GM12872 (cell line): ENCODE measurements at regions not wholly inside any gene's neighbourhood (a gene's known extent, or its start where the extent isn't known, plus 50 kb on each side); places are given as distances from the start of the nearest gene placed in this dataset.

Experiments
- TF ChIP-seq, protein P1 (sequence below): IDR thresholded peaks from 3 replicates; pipeline ENCODE4 v1.5.1; 2011; ENCODE audit warnings: low read depth, mild to moderate bottlenecking, low read length, moderate library complexity; ENCODE audit not compliant: insufficient read depth

DNA sequence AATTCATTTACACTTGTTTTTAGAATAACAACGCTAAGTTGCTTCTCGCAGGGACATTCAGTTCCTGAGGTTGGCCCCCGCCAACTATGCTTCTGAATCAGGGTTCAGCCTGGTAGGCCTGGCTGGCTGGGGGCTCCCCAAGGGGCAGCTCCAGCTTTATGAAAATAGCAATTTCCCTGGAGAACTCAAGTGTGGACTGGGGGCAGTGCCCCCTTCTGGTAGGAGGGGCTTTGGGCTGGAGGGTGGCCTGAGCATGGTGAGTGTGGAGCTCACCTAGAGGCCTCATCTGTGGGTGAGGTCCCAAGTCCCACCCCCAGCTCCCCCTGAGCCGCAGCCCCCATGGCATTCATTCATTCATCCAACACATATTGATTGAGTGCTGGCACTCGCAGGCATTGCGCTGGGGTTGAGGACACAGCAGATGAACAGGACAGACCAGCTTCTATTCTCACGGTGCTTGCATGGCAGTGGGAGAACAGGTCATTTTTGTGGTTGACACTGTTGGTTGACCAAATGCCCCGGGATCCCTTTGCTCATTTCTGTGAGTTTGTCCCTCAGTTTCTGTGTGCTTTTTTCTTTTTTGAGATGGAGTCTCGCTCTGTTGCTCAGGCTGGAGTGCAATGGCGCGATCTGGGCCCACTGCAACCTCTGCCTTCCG, 79.2 kb downstream of the UBIAD1 start:
- TF ChIP-seq, protein P1, sequence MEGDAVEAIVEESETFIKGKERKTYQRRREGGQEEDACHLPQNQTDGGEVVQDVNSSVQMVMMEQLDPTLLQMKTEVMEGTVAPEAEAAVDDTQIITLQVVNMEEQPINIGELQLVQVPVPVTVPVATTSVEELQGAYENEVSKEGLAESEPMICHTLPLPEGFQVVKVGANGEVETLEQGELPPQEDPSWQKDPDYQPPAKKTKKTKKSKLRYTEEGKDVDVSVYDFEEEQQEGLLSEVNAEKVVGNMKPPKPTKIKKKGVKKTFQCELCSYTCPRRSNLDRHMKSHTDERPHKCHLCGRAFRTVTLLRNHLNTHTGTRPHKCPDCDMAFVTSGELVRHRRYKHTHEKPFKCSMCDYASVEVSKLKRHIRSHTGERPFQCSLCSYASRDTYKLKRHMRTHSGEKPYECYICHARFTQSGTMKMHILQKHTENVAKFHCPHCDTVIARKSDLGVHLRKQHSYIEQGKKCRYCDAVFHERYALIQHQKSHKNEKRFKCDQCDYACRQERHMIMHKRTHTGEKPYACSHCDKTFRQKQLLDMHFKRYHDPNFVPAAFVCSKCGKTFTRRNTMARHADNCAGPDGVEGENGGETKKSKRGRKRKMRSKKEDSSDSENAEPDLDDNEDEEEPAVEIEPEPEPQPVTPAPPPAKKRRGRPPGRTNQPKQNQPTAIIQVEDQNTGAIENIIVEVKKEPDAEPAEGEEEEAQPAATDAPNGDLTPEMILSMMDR = no peak

DNA sequence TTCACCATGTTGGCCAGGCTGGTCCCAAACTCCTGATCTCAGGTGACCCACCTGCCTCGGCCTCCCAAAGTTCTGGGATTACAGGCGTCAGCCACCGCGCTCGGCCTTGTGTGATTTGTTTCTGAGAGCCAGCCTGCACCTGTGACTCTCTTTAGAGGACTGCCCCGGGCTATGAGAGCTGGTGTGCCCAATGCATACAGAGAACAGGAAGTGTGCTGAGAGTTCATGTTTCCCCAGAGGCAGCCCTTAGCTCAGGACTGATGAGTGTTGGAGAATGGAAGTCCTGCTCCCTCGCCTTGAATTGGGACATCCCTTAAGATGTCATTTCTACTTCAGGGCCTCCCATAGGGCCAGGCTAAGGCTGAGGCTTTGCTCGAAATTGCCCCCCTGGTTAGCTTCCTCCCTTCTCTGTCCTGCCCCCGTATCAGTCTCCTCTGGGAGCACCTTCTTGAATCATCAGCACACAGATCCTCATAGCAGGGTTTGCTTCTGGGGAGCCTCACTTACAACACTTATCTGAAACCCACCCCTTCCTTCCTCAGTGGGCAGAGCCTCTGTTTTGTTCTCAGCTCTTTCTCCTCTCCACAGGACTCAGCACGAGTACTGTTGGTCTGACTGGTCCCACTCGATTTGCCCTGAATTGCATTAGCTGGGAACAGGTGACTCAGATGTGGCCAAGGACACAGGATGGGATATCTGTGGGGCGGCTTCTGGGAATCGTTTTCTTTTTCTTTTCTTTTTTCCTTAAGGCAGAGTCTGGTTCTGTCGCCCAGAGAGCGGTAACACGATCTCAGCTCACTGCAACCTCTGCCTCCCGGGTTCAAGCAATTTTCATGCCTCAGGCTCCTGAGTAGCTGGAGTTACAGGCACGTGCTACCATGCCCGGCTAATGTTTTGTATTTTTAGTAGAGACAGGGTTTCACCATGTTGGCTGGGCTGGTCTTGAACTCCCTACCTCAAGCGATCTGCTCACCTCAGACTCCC, 80.1 kb downstream of the UBIAD1 start:
- TF ChIP-seq, protein P1 = no peak

DNA sequence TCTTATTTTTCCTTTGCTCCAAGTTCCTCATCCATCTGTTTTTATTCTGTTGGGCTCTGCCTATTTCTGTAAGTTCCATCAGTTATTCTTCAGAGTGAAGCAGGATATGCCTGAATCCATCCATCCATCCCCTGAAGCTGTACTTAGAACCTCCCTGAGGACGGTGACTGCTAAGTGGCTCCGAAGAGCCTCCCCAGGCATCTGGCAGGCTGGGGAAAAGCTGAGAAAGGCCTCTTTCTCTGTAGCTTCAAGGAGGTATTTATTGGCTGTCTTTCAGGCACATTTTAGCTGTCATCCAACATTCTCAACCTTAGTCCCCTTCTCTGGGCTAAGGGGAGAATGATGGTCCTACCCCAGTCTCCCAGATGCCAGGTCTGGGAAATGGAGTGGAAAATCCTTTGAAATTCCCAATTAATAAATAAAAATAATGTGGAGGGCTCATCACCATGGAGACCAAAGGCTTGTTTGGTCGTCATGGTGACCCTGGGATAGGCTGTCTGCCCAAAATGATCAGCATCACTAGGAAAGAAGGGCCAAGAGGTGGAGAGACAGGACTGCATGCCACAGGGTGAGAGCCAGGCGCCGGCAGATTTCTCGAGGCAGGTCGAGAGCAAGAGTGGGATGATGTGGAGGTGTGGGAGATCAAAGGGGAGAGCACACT, 82.0 kb downstream of the UBIAD1 start:
- TF ChIP-seq, protein P1 = no peak

DNA sequence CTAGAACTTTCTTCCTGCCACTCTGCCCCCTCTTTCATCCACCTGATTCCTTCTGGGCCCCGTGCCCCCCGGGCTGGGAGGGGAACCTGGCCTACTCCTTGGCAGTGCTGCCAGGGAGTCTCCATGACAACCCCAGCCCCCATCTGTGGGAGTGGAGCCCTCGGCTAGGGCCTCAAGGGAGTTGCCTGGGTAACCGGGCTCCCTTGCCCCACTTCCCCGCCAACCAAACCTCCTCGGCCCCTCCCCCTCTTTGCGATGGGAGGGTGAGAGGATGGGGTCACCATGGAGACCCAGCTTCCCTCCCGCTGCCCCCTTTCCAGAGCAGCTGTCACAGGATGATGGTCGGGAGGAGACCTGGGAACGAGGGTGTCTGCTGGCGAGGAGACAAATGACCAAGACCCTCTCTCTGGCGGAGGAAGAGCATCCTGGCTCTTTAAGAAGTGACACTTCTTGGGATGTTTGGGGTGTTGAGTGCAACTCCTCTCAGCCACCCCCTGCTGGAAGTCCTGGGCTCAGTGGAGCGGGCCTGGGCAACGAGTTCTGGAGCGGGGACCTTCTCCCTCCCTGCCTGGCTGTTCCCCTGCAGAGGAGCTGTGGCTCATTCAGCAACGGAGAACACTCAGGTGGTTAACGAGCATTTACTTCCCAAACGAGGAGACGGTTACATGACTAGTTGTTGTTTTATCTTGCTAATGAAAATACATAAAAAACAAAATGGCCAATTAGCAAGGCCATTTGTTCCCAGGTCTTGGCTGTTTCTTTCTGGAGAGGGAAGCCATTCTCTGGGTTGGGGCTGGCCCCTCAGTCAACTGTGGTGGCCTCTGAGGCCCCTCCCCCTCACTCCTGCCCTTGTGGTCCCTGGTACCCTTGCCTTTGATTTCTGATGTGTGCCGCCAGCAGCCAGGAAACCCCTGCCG, 82.8 kb downstream of the UBIAD1 start:
- TF ChIP-seq, protein P1 = no peak

DNA sequence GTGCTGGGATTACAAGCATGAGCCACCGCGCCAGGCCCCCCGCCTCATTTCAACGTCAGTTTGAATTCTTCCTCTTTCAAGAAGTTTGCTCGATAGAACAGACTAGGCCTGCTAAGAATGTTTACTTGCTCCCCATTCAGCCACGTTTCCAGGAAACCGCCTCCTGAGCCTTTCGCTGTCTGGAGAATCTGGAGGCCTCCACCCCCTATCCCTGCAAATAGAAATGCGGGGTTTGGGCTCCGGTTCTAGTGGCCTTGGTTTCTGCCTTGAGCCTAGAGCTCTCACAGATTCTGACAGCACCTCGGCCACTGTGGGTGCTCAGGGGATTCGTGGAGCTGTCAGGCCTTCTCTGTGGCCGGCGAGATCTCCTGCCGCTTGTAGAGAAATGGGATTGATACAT, 84.3 kb downstream of the UBIAD1 start:
- TF ChIP-seq, protein P1 = no peak

DNA sequence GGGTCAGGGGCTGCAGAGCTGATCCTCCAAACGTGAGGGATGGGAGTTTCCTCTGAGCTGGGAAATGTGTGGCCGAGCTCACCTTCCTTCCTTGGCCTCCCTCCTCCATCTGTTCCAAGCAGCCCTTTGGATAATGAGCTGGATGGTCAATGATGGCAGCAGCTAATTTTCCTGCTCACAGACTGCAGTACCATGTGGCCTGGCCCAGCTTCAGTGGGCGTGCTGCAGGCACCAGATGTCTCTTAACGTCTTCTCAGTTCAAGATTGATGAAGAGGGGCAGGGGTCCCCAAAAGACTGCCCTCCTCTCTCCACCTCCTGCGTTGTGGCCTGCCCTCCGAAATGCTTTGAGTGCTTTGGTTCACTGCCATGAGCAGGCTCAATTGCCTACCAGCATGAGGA, 86.0 kb downstream of the UBIAD1 start:
- TF ChIP-seq, protein P1 = no peak
